SU-DHL-6 (cell line): ENCODE measurements at regions not wholly inside any gene's neighbourhood (a gene's known extent, or its start where the extent isn't known, plus 50 kb on each side); places are given as distances from the start of the nearest gene placed in this dataset.

Experiments
- H2AFZ ChIP-seq: fragments of 200-600 bp; sonication (generic); 2 replicates; pipeline ENCODE4 v1.6.1; 2014; ENCODE audit warnings: low read depth, mild to moderate bottlenecking, moderate library complexity, mixed read lengths, antibody characterized with exemption, low read length; ENCODE audit not compliant: severe bottlenecking
- H3F3A ChIP-seq: fragments of 200-600 bp; shearing (Covaris generic); 2 replicates; pipeline ENCODE4 v1.6.0; 2016; ENCODE audit warnings: antibody characterized with exemption, mild to moderate bottlenecking; ENCODE audit not compliant: insufficient read depth
- H3K27ac ChIP-seq: fragments of 200-600 bp; sonication (generic); 2 replicates; pipeline ENCODE4 v1.5.1; 2016; ENCODE audit warnings: low read depth, mild to moderate bottlenecking, low read length, moderate library complexity, mixed read lengths
- H3K27me3 ChIP-seq: fragments of 200-600 bp; sonication (generic), shearing (Covaris generic); 2 replicates; pipeline ENCODE4 v1.6.0; 2014; ENCODE audit warnings: mild to moderate bottlenecking, low read length
- H3K36me3 ChIP-seq: fragments of 200-600 bp; sonication (generic); 2 replicates; pipeline ENCODE4 v1.6.1; 2014; ENCODE audit warnings: mild to moderate bottlenecking, low read length, mixed read lengths
- H3K4me2 ChIP-seq: fragments of 300-600, 200-600 bp; shearing (Covaris generic), sonication (generic); 2 replicates; pipeline ENCODE4 v1.6.0; 2014; ENCODE audit warnings: low read length, low read depth, mild to moderate bottlenecking; ENCODE audit not compliant: poor library complexity, severe bottlenecking
- H3K4me3 ChIP-seq: fragments of 200-600 bp; sonication (generic); 2 replicates; pipeline ENCODE4 v1.5.1; 2014; ENCODE audit warnings: antibody characterized with exemption, low read length, mild to moderate bottlenecking, mixed read lengths; ENCODE audit not compliant: insufficient read depth, poor library complexity, severe bottlenecking
- H3K79me2 ChIP-seq: fragments of 200-600 bp; sonication (generic); 2 replicates; pipeline ENCODE4 v1.6.1; 2014; ENCODE audit warnings: mild to moderate bottlenecking, low read length, moderate library complexity; ENCODE audit not compliant: insufficient read depth
- H3K9ac ChIP-seq: fragments of 200-600 bp; sonication (generic); 2 replicates; pipeline ENCODE4 v1.7.0; 2014; ENCODE audit warnings: mild to moderate bottlenecking, low read length
- H3K9me2 ChIP-seq: fragments of 200-600 bp; sonication (generic); replicated peaks from 2 replicates; pipeline ENCODE4 v1.6.1; 2014; ENCODE audit warnings: low read length; ENCODE audit not compliant: insufficient read depth
- H3K9me3 ChIP-seq: fragments of 200-600 bp; sonication (generic); 2 replicates; pipeline ENCODE4 v1.6.1; 2014; ENCODE audit warnings: low read length, mixed read lengths; ENCODE audit not compliant: insufficient read depth
- H4K20me1 ChIP-seq: fragments of 200-600 bp; sonication (generic); 2 replicates; pipeline ENCODE4 v1.6.1; 2014; ENCODE audit warnings: low read depth, mild to moderate bottlenecking, antibody characterized with exemption, low read length, moderate library complexity, mixed read lengths
- EZH2phosphoT487 ChIP-seq: fragments of 200-600 bp; sonication (generic), shearing (Covaris generic); conservative IDR thresholded peaks from 2 replicates; pipeline ENCODE4 v1.6.1; 2018; ENCODE audit warnings: mild to moderate bottlenecking, antibody characterized with exemption, low read length, moderate library complexity, mixed read lengths
- TF ChIP-seq, protein P1 (sequence below): fragments of 200-600 bp; sonication (generic); IDR thresholded peaks from one replicate; pipeline ENCODE4 v1.5.1; 2017; ENCODE audit warnings: antibody characterized with exemption, mild to moderate bottlenecking, low read length, moderate library complexity; ENCODE audit not compliant: insufficient read depth, poor library complexity, severe bottlenecking

DNA sequence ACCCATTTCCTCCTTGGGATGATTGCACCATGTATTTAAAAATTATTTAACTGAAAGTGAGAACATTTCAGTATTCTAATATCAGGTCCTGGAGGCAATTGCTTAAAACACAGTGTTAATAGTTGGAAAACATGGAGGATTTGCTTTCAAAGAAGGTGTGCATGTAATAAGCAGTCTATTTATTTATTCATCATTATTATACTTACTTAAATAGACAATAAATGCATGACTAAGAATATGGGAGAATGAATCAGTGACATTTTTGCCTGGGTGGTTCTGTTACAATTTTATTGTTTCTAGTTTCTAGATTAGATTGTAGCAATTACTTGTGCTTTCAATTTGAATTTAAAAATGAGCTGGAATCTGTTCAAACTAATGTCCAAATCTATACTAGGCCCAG is 145.5 kb downstream of the AREG start:
- Histone ChIP-seq H3K9me2 (no peaks in the 10 kb centered on the region), H3K9ac (no peak overlapping the region), H3K79me2 (no peaks in the 10 kb centered on the region), H3K36me3 (no peaks in the 10 kb centered on the region), H3K27ac (no peak overlapping the region), H3K9me3 (no peaks in the 10 kb centered on the region), H2AFZ (no peak overlapping the region), H3K4me2 (no peak overlapping the region), H3F3A (no peaks in the 10 kb centered on the region), H3K4me3 (no peak overlapping the region), H3K27me3 (no peaks in the 10 kb centered on the region), H4K20me1 (no peaks in the 10 kb centered on the region)
- TF ChIP-seq EZH2phosphoT487, result no peak
- TF ChIP-seq, protein P1, sequence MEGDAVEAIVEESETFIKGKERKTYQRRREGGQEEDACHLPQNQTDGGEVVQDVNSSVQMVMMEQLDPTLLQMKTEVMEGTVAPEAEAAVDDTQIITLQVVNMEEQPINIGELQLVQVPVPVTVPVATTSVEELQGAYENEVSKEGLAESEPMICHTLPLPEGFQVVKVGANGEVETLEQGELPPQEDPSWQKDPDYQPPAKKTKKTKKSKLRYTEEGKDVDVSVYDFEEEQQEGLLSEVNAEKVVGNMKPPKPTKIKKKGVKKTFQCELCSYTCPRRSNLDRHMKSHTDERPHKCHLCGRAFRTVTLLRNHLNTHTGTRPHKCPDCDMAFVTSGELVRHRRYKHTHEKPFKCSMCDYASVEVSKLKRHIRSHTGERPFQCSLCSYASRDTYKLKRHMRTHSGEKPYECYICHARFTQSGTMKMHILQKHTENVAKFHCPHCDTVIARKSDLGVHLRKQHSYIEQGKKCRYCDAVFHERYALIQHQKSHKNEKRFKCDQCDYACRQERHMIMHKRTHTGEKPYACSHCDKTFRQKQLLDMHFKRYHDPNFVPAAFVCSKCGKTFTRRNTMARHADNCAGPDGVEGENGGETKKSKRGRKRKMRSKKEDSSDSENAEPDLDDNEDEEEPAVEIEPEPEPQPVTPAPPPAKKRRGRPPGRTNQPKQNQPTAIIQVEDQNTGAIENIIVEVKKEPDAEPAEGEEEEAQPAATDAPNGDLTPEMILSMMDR, result no peak

DNA sequence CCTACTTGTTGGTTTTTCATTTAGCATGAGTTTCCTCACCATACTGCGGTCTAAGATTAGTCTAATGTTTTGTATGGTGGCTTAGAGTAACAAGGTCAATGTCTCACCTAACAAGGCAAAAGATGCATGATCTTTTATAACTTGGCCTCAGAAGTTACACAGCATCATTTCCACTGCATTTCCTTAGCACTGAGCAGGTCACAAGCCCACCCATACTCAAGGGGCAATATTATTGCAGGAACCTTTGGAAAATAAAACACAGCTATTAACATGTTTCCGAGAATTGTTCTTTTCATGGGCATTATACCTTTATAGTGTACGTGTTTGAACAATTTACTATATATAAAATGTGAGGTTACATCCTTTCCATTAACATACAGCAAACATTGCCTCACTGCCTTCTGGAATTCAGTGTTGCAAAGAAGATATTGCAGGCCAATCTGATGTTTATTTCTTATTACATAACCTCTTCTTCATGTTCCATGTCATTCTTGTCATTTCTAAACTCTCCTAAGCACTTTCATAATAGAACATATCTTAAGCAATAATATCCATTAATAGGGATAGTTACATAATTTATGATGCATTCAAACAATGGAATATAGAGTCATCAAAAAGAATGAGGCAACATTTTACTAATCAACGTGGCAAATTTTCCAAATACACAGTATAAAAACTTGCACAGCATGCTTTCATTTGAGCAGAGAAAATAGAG is 153.8 kb downstream of the AREG start:
- H3K27me3 ChIP-seq, result no peaks in the 10 kb centered on the region
- H3K4me2 ChIP-seq, result no peak overlapping the region
- no peaks in the 10 kb centered on the region for H3K79me2 ChIP-seq
- H3K9me3 ChIP-seq, result no peaks in the 10 kb centered on the region
- no peaks in the 10 kb centered on the region for H3K9me2 ChIP-seq
- H4K20me1 ChIP-seq, result no peaks in the 10 kb centered on the region
- H3F3A ChIP-seq, result no peaks in the 10 kb centered on the region
- no peak overlapping the region for H3K4me3 ChIP-seq
- no peak overlapping the region for H3K27ac ChIP-seq
- H3K9ac ChIP-seq, result no peak overlapping the region
- H2AFZ ChIP-seq, result no peak overlapping the region
- no peak for TF ChIP-seq EZH2phosphoT487
- TF ChIP-seq, protein P1, result no peak
- no peaks in the 10 kb centered on the region for H3K36me3 ChIP-seq

DNA sequence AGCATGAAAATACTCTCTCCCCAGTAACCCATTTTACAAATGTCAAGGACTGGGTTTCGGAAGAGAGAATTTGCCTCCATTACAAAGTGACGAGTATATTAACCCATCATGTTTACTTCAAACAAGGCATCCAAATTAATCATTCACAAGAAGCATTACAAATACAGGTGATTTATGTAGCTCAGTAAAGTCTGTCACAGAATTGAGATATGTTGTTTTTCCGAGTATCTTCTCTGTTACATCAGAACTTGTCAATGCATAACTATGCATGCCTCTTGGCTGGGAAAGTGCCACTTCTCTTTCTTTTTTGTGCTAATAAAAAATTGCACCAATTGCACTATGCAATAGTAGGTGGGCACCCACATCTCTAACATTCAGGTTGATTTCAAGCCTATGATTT is 158.2 kb downstream of the AREG start:
- TF ChIP-seq, protein P1, result no peak
- TF ChIP-seq EZH2phosphoT487, result no peak
- Histone ChIP-seq H2AFZ (no peak overlapping the region), H3K27me3 (no peaks in the 10 kb centered on the region), H3K9me3 (no peaks in the 10 kb centered on the region), H3K9ac (no peak overlapping the region), H3K27ac (no peak overlapping the region), H3K36me3 (no peaks in the 10 kb centered on the region), H4K20me1 (no peaks in the 10 kb centered on the region), H3F3A (no peaks in the 10 kb centered on the region), H3K9me2 (no peaks in the 10 kb centered on the region), H3K4me3 (no peak overlapping the region), H3K4me2 (no peak overlapping the region), H3K79me2 (no peaks in the 10 kb centered on the region)
